ENCODE measurements at regions not wholly inside any gene's neighbourhood (a gene's known extent, or its start where the extent isn't known, plus 50 kb on each side); places are given as distances from the start of the nearest gene placed in this dataset.

GRCh38 chr2:41859615-41860514, 188.0 kb upstream of the PKDCC start:
- DNase-seq (ENCODE audit: low spot score in 2 of 2) (no peak), ATAC-seq (replicated peaks; ENCODE audit: extremely low read depth, poor library complexity, severe bottlenecking) (no peak)
- Mint-ChIP-seq H3K4me1 (no peaks in the 10 kb centered on the region), H3K27me3 (peaks cover 43% of the 10 kb centered on the region), H3K4me3 (no peak overlapping the region), H3K36me3 (ENCODE audit: insufficient read depth) (peaks cover 2% of the 10 kb centered on the region), H3K27ac (ENCODE audit: low read depth) (no peak overlapping the region), H3K9me3 (no peaks in the 10 kb centered on the region)

- H3K36me3 Mint-ChIP-seq (ENCODE audit: insufficient read depth): peaks cover 2% of the 10 kb centered on the region
- peaks cover 6% of the 10 kb centered on the region for H3K4me1 Mint-ChIP-seq
- H3K27me3 Mint-ChIP-seq: peaks cover 67% of the 10 kb centered on the region
- no peak for ATAC-seq (replicated peaks; ENCODE audit: extremely low read depth, poor library complexity, severe bottlenecking)
- no peak overlapping the region for H3K4me3 Mint-ChIP-seq
- DNase-seq (ENCODE audit: low spot score in 2 of 2): no peak
- no peak overlapping the region for H3K27ac Mint-ChIP-seq (ENCODE audit: low read depth)
- no peaks in the 10 kb centered on the region for H3K9me3 Mint-ChIP-seq
These were observed 184.8 kb upstream of the PKDCC start for GRCh38 chr2:41863062-41863461.

- Mint-ChIP-seq H3K27ac (ENCODE audit: low read depth) (no peak overlapping the region), H3K9me3 (no peaks in the 10 kb centered on the region), H3K4me3 (no peak overlapping the region), H3K36me3 (ENCODE audit: insufficient read depth) (peaks cover 2% of the 10 kb centered on the region), H3K4me1 (peaks cover 15% of the 10 kb centered on the region), H3K27me3 (peaks cover 55% of the 10 kb centered on the region)
- DNase-seq (ENCODE audit: low spot score in 2 of 2) (no peak), ATAC-seq (replicated peaks; ENCODE audit: extremely low read depth, poor library complexity, severe bottlenecking) (no peak)
These were observed 182.6 kb upstream of the PKDCC start for GRCh38 chr2:41865263-41865662.

GRCh38 chr2:41867553-41867952, 180.3 kb upstream of the PKDCC start:
- H3K36me3 Mint-ChIP-seq (ENCODE audit: insufficient read depth): no peaks in the 10 kb centered on the region
- DNase-seq (ENCODE audit: low spot score in 2 of 2): no peak
- no peaks in the 10 kb centered on the region for H3K9me3 Mint-ChIP-seq
- peak overlapping the region; percentile 51 for H3K4me3 Mint-ChIP-seq
- peaks cover 37% of the 10 kb centered on the region for H3K27me3 Mint-ChIP-seq
- ATAC-seq (replicated peaks; ENCODE audit: extremely low read depth, poor library complexity, severe bottlenecking): no peak
- H3K27ac Mint-ChIP-seq (ENCODE audit: low read depth): peak overlapping the region; percentile 6
- peaks cover 34% of the 10 kb centered on the region for H3K4me1 Mint-ChIP-seq

- H3K36me3 Mint-ChIP-seq (ENCODE audit: insufficient read depth): peaks cover 2% of the 10 kb centered on the region
These were observed 178.1 kb upstream of the PKDCC start for GRCh38 chr2:41869542-41870264.

GRCh38 chr2:41870265-41870585, 177.6 kb upstream of the PKDCC start:
- Mint-ChIP-seq H3K36me3 (ENCODE audit: insufficient read depth) (peaks cover 2% of the 10 kb centered on the region), H3K4me3 (no peak overlapping the region), H3K4me1 (peaks cover 44% of the 10 kb centered on the region), H3K27ac (ENCODE audit: low read depth) (no peak overlapping the region), H3K27me3 (peaks cover 21% of the 10 kb centered on the region), H3K9me3 (no peaks in the 10 kb centered on the region)
- ATAC-seq (replicated peaks; ENCODE audit: extremely low read depth, poor library complexity, severe bottlenecking) (no peak), DNase-seq (ENCODE audit: low spot score in 2 of 2) (no peak)

More at GRCh38 chr2:41869542-41870264, 178.1 kb upstream of the PKDCC start:
- Mint-ChIP-seq H3K4me3 (no peak overlapping the region), H3K9me3 (no peaks in the 10 kb centered on the region), H3K27me3 (peaks cover 24% of the 10 kb centered on the region), H3K4me1 (peaks cover 44% of the 10 kb centered on the region), H3K27ac (ENCODE audit: low read depth) (peak overlapping the region; percentile 5)
- ATAC-seq (replicated peaks; ENCODE audit: extremely low read depth, poor library complexity, severe bottlenecking) (no peak), DNase-seq (ENCODE audit: low spot score in 2 of 2) (peak; percentile 64 to 66)

- peaks cover 44% of the 10 kb centered on the region for H3K4me1 Mint-ChIP-seq
- H3K27ac Mint-ChIP-seq (ENCODE audit: low read depth): no peak overlapping the region
- DNase-seq (ENCODE audit: low spot score in 2 of 2) (no peak), ATAC-seq (replicated peaks; ENCODE audit: extremely low read depth, poor library complexity, severe bottlenecking) (no peak)
- peaks cover 12% of the 10 kb centered on the region for H3K27me3 Mint-ChIP-seq
- H3K4me3 Mint-ChIP-seq: no peak overlapping the region
- peaks cover 2% of the 10 kb centered on the region for H3K36me3 Mint-ChIP-seq (ENCODE audit: insufficient read depth)
- no peaks in the 10 kb centered on the region for H3K9me3 Mint-ChIP-seq
These were observed 176.7 kb upstream of the PKDCC start for GRCh38 chr2:41871080-41871479.

GRCh38 chr2:41872646-41873045, 175.2 kb upstream of the PKDCC start:
- Mint-ChIP-seq H3K4me3 (no peak overlapping the region), H3K27me3 (no peaks in the 10 kb centered on the region), H3K27ac (ENCODE audit: low read depth) (no peak overlapping the region), H3K4me1 (peaks cover 39% of the 10 kb centered on the region), H3K9me3 (no peaks in the 10 kb centered on the region), H3K36me3 (ENCODE audit: insufficient read depth) (peaks cover 2% of the 10 kb centered on the region)
- ATAC-seq (replicated peaks; ENCODE audit: extremely low read depth, poor library complexity, severe bottlenecking) (no peak), DNase-seq (ENCODE audit: low spot score in 2 of 2) (no peak)

- Mint-ChIP-seq H3K27ac (ENCODE audit: low read depth) (no peak overlapping the region), H3K4me1 (peaks cover 38% of the 10 kb centered on the region), H3K4me3 (no peak overlapping the region), H3K36me3 (ENCODE audit: insufficient read depth) (peaks cover 2% of the 10 kb centered on the region), H3K9me3 (no peaks in the 10 kb centered on the region), H3K27me3 (no peaks in the 10 kb centered on the region)
- DNase-seq (ENCODE audit: low spot score in 2 of 2) (no peak), ATAC-seq (replicated peaks; ENCODE audit: extremely low read depth, poor library complexity, severe bottlenecking) (no peak)
These were observed 174.5 kb upstream of the PKDCC start for GRCh38 chr2:41873102-41874031.

GRCh38 chr2:41877114-41877678, 170.6 kb upstream of the PKDCC start:
- Mint-ChIP-seq H3K9me3 (no peaks in the 10 kb centered on the region), H3K36me3 (ENCODE audit: insufficient read depth) (peaks cover 3% of the 10 kb centered on the region), H3K27me3 (peaks cover 37% of the 10 kb centered on the region), H3K4me3 (no peak overlapping the region), H3K27ac (ENCODE audit: low read depth) (no peak overlapping the region), H3K4me1 (peaks cover 34% of the 10 kb centered on the region)
- DNase-seq (ENCODE audit: low spot score in 2 of 2): no peak
- ATAC-seq (replicated peaks; ENCODE audit: extremely low read depth, poor library complexity, severe bottlenecking): no peak

- Mint-ChIP-seq H3K36me3 (ENCODE audit: insufficient read depth) (peaks cover 2% of the 10 kb centered on the region), H3K4me1 (peaks cover 25% of the 10 kb centered on the region), H3K27ac (ENCODE audit: low read depth) (no peak overlapping the region), H3K27me3 (peaks cover 38% of the 10 kb centered on the region), H3K9me3 (no peaks in the 10 kb centered on the region), H3K4me3 (no peak overlapping the region)
- no peak for ATAC-seq (replicated peaks; ENCODE audit: extremely low read depth, poor library complexity, severe bottlenecking)
- DNase-seq (ENCODE audit: low spot score in 2 of 2): no peak
These were observed 169.8 kb upstream of the PKDCC start for GRCh38 chr2:41878056-41878455.

- no peak for ATAC-seq (replicated peaks; ENCODE audit: extremely low read depth, poor library complexity, severe bottlenecking)
- H3K27me3 Mint-ChIP-seq: peaks cover 38% of the 10 kb centered on the region
- no peak overlapping the region for H3K4me3 Mint-ChIP-seq
- no peak for DNase-seq (ENCODE audit: low spot score in 2 of 2)
- peaks cover 2% of the 10 kb centered on the region for H3K36me3 Mint-ChIP-seq (ENCODE audit: insufficient read depth)
- H3K9me3 Mint-ChIP-seq: no peaks in the 10 kb centered on the region
- no peak overlapping the region for H3K27ac Mint-ChIP-seq (ENCODE audit: low read depth)
- H3K4me1 Mint-ChIP-seq: peaks cover 20% of the 10 kb centered on the region
These were observed 169.0 kb upstream of the PKDCC start for GRCh38 chr2:41878716-41879234.

Measured in central memory CD8-positive, alpha-beta T cell (primary cell).